GM18508 (cell line): ENCODE measurements at regions not wholly inside any gene's neighbourhood (a gene's known extent, or its start where the extent isn't known, plus 50 kb on each side); places are given as distances from the start of the nearest gene placed in this dataset.
"Not testable (repeated sequence)": the region's sequence is repeated elsewhere in the genome, so short reads cannot be mapped to it uniquely, and the experiment has no call there.

Source experiments
- ATAC-seq: cut with Tn5 transposase; IDR thresholded peaks from one replicate; pipeline ENCODE4 v1.9.1; 2021; ENCODE audit warnings: moderate number of reproducible peaks; ENCODE audit not compliant: insufficient read depth, unreplicated experiment

DNA sequence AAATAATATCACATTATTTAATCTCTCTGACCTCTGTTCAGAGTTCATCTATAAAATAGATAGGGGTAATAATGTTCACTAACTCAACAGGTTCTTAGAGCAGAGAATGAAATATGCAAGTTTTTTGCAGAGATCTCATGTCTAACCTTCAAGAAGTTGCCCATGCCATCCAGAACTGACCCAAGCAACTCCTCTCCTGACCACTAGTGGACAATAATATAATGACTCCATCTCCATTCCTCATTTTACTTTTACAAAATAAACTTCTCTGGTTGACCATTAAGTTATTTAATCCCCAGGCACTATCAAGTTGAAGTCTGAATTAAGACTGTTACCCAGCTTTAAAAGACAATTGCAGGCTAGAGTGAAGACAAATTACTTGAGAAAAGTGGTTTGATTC, 382.6 kb downstream of the KCNA4 start:
- ATAC-seq, result no peak

DNA sequence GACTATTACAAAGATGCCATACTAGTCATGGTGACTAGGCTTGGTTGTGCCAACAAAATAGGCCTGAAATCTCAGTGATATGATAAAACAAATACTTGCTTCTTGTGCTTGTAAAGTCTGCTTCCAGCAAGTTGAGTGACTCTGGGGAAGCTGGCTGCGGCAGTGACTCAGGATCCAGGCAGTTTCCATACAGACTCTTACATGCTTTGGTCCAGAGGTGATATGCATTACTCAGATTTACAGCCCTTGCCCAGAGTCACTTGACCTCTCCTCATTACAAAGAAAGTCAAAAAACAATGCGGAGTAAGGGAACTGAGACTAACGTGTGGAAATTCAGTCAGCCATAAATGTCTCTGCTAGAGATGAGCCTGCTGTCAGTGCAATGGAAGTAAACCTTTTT, 387.5 kb downstream of the KCNA4 start:
- no peak for ATAC-seq

GRCh38 chr11:29628609-29629008, 388.2 kb downstream of the KCNA4 start:
- ATAC-seq, result no peak

- no peak for ATAC-seq
Measured at GRCh38 chr11:29627541-29627940, 389.3 kb downstream of the KCNA4 start.

GRCh38 chr11:29623144-29623722, 393.6 kb downstream of the KCNA4 start:
- ATAC-seq, result no peak

GRCh38 chr11:29616611-29617010, 400.2 kb downstream of the KCNA4 start:
- ATAC-seq, result no peak

DNA sequence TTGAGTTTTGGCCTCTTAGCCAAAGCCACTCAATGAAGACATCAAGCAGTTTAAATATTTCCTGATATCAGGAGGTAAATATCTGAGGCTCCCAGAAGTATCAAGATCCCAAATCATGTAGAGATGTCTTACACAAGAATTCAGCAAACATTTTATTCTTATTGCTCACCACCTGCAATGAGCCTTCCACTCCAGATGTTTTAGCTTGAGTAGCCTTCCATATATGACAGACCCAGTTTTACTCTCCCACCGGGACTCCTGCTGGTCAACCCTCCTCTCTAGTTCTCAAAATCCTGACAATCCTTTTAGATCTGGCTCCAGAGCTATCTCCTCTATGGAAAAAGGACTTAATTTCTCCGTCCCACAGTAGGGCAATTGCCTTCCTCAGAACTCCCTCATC, 404.4 kb downstream of the KCNA4 start:
- no peak for ATAC-seq

DNA sequence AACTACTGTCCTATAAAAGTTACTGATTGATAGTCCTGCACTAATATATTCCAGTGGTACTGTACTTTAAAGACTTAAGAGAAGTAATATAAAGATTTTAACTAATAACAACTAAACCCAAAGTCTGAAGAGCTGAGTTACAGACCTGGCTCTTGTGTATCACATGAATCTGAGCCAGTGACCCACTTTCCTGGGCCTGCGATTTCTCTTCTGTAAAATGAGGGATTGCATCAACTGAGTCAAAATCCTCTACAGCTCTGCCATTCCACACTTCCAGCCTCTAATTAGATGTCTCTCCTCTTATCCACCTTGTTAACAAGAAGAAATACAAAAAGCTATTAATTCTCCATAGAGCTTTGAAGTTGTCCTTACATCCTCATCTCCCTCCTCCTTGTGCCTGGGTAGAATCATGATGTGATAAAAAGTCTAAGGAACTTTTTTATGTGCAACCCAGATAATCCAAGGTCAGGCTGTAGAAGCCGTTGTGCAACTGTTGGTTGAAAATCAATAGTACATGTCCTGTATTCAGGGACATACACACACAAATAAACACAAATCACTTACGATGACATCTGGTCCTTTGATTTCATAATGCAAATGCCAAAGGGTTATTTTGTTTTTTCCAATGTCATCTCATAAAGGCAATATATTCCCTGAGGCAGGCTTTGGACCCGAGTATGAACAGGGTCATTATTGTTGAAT, 410.3 kb downstream of the KCNA4 start:
- no peak for ATAC-seq

DNA sequence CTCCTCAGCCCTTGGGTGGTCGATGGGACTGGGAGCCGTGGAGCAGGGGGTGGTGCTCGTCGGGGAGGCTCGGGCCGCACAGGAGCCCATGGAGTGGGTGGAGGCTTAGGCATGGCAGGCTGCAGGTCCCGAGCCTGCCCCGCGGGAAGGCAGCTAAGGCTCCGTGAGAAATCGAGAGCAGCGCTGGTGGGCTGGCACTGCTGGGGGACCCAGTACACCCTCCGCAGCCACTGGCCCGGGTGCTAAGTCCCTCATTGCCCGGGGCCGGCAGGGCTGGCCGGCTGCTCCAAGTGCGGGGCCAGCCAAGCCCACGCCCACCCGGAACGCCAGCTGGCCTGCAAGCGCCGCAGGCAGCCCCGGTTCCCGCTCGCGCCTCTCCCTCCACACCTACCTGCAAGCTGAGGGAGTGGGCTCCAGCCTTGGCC, 416.7 kb downstream of the KCNA4 start:
- ATAC-seq, result not testable (repeated sequence)

DNA sequence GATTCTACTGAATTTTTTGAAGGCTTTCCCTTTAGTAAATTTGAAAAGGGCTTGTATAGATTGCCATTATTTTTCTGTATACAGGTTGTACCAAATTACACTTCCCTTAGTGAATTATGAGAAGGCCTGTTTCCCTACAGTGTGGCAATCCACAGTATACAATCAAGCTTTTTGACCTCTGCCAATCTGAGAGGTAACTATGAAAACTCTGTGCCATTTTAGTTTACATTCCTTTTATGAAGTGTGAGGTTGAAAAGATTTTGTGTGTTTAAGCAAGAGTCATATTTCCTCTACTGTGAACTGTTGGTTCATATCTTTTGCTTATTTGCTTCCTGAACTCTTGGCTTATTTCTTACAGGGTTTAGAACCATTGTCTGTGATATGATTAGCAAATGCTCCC, 432.5 kb downstream of the KCNA4 start:
- ATAC-seq, result no peak

- ATAC-seq, result no peak
Measured at GRCh38 chr11:29578806-29579205, 438.0 kb downstream of the KCNA4 start.

GRCh38 chr11:29564486-29564885, 452.3 kb downstream of the KCNA4 start:
- no peak for ATAC-seq

DNA sequence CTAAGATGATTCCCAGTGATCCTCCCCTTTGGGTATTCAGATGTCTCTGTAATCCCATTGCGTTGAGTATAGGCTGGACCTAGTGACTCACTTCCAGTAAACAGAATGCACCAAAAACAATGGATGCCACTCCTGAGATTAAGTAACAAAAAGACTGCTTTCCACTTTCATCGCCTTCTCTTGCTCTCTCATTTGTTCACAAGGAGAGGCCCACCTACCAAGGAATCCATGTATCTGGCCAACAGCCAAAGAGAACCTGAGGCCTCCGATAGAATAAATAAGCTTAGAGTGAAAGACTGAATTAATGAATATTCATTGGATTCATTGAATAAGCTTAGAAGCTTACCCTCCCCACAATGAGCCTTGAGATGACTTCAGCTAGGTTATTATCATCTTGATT, 454.6 kb downstream of the KCNA4 start:
- no peak for ATAC-seq

GRCh38 chr11:29553990-29554389, 462.8 kb downstream of the KCNA4 start:
- ATAC-seq, result no peak

DNA sequence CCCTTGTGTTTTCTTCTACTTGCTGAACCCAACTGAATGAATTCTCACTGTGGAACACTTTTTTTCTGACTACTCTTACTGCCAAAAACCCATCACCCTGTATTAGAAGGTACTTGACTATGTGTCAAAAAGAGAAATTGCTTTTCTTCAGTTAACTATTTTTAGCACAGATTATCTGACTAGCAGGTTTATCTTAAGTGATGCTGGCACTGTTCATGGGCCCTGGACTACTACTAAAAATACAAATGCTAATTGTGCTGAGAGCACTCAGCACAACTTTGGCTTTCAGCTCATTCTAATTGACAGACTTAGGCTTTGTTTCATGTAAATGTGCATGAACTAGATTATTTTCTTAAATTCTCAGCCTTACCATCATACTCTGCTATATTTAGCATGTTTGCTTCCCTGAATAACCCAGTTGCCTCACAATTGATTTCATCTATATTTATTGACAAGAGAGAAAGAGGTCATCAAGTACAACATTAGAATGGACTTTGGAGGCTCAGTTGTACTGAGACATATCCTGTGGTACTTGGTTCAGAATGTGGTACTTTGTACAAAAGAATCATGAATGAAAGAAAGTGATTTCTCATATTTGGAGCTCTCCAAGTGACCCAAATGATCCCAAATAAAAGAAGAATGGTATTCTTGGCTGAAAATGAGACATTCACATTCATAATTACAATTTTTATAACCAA, 478.3 kb downstream of the KCNA4 start:
- no peak for ATAC-seq

DNA sequence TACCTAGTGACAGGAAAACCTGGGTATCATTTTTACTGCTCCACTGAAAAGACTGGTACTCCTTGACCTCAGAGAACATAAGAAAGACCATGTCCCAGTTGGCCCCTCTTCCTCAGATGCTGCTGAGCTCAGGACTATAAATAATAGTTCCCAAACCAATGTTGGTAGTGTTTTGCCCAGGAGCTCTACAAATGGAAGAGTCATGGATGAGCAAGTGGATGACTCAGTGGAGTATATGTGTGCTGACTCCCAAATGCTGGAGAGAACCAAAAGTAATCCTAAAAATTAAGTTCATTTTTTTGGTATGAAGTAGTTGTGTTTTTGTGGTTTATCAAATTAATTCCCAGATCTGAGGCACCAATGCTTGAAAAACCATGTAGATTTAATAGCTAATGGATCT, 482.0 kb downstream of the KCNA4 start:
- ATAC-seq, result no peak

DNA sequence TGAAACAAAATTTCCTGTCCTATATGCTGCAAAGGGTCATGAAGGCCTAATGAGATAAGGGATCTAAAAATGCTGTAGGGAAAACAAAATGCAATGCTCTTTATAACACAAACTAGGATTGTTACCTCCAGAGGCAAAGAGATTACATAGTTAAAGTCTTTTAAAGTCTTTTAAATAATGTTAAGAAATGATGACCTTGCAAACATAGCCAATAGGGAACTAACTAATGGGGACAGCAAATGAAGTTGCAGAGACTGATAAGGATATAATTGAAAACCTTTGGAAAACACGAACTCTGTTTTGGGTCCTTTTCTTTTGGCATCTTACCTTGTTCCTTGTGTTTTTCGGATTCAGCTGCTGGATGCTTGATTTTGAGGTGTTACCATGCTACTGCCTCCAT, 485.9 kb downstream of the KCNA4 start:
- ATAC-seq, result no peak

- no peak for ATAC-seq
Measured at GRCh38 chr11:29527391-29527936, 489.4 kb downstream of the KCNA4 start.

- no peak for ATAC-seq
Measured at GRCh38 chr11:29518389-29519174, 498.2 kb downstream of the KCNA4 start.

GRCh38 chr11:29511394-29511793, 505.4 kb downstream of the KCNA4 start:
- ATAC-seq, result no peak

GRCh38 chr11:29507376-29507775, 509.5 kb downstream of the KCNA4 start:
- ATAC-seq, result no peak
